ENCODE measurements at regions not wholly inside any gene's neighbourhood (a gene's known extent, or its start where the extent isn't known, plus 50 kb on each side); places are given as distances from the start of the nearest gene placed in this dataset.

DNA sequence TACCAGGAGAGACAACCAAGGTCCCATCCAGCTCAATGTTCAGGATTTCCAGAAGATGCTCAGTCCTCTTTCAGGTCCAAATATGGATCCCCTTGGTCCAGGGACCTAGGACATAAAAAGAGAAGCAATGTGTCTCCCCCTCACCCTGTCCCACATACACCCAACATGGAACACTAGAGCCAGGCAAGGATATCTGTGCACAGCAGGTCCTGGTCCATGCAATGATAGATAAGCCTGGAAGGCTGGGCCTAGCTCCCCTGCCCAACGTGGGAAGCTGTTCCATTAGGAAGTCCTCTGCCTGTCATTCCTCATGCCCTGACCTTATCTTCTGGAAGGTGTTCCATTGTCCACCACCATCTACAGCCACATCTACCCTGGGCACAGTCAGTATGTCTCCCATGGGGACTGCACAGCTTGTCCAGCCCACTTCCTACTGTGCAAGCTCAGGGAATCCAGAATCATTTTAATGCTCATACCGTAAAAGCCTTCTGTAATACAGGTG is 1434.8 kb downstream of the TBC1D22A start:
- H3K9me3 ChIP-seq = peaks cover 4% of the 10 kb centered on the region
- WGBS, 3 donors = 67 to 76% (median 70%) methylated on average over 2 of the region's 2 CpGs
- TF ChIP-seq, protein P1, sequence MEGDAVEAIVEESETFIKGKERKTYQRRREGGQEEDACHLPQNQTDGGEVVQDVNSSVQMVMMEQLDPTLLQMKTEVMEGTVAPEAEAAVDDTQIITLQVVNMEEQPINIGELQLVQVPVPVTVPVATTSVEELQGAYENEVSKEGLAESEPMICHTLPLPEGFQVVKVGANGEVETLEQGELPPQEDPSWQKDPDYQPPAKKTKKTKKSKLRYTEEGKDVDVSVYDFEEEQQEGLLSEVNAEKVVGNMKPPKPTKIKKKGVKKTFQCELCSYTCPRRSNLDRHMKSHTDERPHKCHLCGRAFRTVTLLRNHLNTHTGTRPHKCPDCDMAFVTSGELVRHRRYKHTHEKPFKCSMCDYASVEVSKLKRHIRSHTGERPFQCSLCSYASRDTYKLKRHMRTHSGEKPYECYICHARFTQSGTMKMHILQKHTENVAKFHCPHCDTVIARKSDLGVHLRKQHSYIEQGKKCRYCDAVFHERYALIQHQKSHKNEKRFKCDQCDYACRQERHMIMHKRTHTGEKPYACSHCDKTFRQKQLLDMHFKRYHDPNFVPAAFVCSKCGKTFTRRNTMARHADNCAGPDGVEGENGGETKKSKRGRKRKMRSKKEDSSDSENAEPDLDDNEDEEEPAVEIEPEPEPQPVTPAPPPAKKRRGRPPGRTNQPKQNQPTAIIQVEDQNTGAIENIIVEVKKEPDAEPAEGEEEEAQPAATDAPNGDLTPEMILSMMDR (IDR thresholded peaks at IDR 0.05) = no peak
- intact Hi-C loops (cut with DNase I) = no loop called here
- ATAC-seq (no peak), DNase-seq (no peak)
- no peaks in the 10 kb centered on the region for H3K4me1 ChIP-seq
- H3K36me3 ChIP-seq (ENCODE audit: insufficient read depth in 1 of 2, low read depth in 1 of 2) = no peaks in the 10 kb centered on the region
- no peak overlapping the region for H3K27ac ChIP-seq
- no peak overlapping the region for H3K4me3 ChIP-seq
- H3K27me3 ChIP-seq (ENCODE audit: insufficient read depth in 3 of 3, low read length in 2 of 3) = peaks cover 0 to 5% (median 1%) of the 10 kb centered on the region in 3 donors

DNA sequence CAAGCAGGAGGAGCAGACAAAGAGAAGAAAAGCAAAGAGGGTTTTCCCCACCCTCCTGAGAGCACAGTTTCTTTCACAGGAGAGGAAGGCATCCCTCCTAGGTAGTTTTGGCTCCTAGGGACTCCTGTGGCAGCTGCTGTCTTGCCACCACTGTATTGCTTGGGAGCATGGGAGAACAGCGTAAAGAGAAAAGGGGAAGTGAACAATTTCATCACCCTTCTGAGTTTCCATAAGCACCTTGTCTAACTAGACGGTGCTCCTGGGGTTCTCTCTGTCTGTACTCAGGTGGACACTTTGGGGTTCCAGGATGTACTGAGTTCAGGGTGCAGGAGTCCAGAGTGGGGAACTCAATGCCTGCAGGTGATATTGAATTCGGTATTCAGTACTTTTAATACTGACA is 1430.5 kb downstream of the TBC1D22A start:
- Histone ChIP-seq H3K4me3 (no peak overlapping the region), H3K27me3 (ENCODE audit: insufficient read depth in 3 of 3, low read length in 2 of 3) (peaks cover 0 to 3% (median 1%) of the 10 kb centered on the region in 3 donors), H3K27ac (no peak overlapping the region), H3K4me1 (no peaks in the 10 kb centered on the region), H3K9me3 (peaks cover 19% of the 10 kb centered on the region), H3K36me3 (ENCODE audit: insufficient read depth in 1 of 2, low read depth in 1 of 2) (no peaks in the 10 kb centered on the region)
- WGBS, 3 donors = 87 to 93% (median 93%) methylated on average over 3 of the region's 3 CpGs
- intact Hi-C loops (cut with DNase I) = no loop called here
- DNase-seq = no peak
- TF ChIP-seq, protein P1 (IDR thresholded peaks at IDR 0.05) = no peak
- no peak for ATAC-seq

DNA sequence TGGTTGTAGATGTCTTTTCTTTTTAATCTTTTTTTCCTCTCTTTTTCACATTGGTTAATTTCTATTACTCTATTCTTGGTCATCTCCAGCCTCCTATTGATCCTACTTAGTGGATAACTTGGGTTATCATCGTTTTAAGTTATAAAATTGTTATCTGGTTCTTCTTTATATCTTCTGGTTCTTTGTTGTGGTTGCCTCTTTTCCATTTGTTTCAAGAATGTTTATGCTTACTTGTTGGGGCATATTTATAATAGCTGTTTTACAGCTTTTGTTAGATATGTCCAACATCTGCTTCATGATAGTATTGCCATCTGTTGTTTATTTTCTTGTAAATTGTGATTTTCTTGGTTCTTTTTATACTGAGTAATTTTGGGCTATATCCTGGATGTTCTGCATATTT is 1429.6 kb downstream of the TBC1D22A start:
- WGBS, 3 donors = 41 to 52% (median 45%) methylated on average over 1 of the region's 1 CpG
- no peak overlapping the region for H3K27ac ChIP-seq
- peaks cover 19% of the 10 kb centered on the region for H3K9me3 ChIP-seq
- no peaks in the 10 kb centered on the region for H3K36me3 ChIP-seq (ENCODE audit: insufficient read depth in 1 of 2, low read depth in 1 of 2)
- TF ChIP-seq, protein P1 (IDR thresholded peaks at IDR 0.05) = no peak
- ATAC-seq (no peak), DNase-seq (no peak)
- no peaks in the 10 kb centered on the region for H3K4me1 ChIP-seq
- peaks cover 0 to 3% (median 1%) of the 10 kb centered on the region in 3 donors for H3K27me3 ChIP-seq (ENCODE audit: insufficient read depth in 3 of 3, low read length in 2 of 3)
- intact Hi-C loops (cut with DNase I) = no loop called here
- no peak overlapping the region for H3K4me3 ChIP-seq

DNA sequence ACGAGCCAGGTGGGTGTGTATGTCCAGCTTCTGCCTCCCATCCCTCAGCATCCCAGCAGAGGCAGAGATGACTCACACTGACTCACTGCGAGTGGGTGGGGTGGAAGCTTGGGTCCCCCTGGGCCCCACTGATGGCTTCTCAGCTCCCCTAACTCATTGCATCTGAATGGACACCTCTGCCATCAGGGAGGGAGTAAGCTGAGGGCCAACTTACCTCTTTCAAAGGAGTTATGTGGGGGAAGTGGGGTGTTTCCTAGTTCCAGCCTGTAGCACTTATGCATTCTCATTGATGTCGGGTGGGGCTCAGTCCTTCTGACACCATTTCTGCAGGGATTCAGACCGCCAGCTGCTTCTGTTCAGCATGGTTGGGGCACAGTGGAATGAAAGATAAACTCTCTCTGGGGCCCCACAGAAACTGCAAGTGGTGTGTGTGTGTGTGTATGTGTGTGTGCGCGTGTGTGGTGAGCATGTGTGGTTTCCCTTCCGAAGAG is 1425.8 kb downstream of the TBC1D22A start:
- H3K27ac ChIP-seq = no peak overlapping the region
- H3K36me3 ChIP-seq (ENCODE audit: insufficient read depth in 1 of 2, low read depth in 1 of 2) = no peaks in the 10 kb centered on the region
- ATAC-seq = no peak
- WGBS, 3 donors = 53 to 61% (median 53%) methylated on average over 7 of the region's 7 CpGs
- intact Hi-C loops (cut with DNase I) = no loop called here
- TF ChIP-seq, protein P1 (IDR thresholded peaks at IDR 0.05) = no peak
- H3K9me3 ChIP-seq = peaks cover 19% of the 10 kb centered on the region
- no peak for DNase-seq
- H3K4me1 ChIP-seq = no peaks in the 10 kb centered on the region
- peaks cover 0 to 3% (median 0%) of the 10 kb centered on the region in 3 donors for H3K27me3 ChIP-seq (ENCODE audit: insufficient read depth in 3 of 3, low read length in 2 of 3)
- no peak overlapping the region for H3K4me3 ChIP-seq

DNA sequence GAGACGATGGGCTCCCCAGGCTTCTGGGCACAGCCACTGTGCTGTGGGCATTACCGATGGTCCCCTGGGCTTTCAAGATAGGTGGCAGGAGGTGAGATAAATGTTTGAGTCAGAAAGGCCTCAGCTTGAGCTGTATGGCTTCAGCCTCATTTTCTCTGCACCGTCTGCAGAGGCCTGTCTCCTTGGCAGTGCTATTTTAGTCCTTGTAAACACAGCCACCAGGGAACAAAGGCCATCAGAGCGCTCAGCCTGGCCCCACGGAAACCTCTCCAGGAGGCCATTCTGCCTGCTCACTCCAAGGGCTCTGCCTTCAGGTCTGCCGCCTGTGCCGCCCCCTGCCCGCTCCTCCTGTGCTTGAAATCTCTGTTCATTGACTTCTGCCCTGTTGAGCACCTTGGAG is 1424.9 kb downstream of the TBC1D22A start:
- H3K27me3 ChIP-seq (ENCODE audit: insufficient read depth in 3 of 3, low read length in 2 of 3) = peaks cover 0 to 3% (median 0%) of the 10 kb centered on the region in 3 donors
- H3K4me1 ChIP-seq = no peaks in the 10 kb centered on the region
- no peaks in the 10 kb centered on the region for H3K36me3 ChIP-seq (ENCODE audit: insufficient read depth in 1 of 2, low read depth in 1 of 2)
- no peak for ATAC-seq
- no peak for DNase-seq
- intact Hi-C loops (cut with DNase I) = no loop called here
- no peak overlapping the region for H3K27ac ChIP-seq
- H3K4me3 ChIP-seq = no peak overlapping the region
- WGBS, 3 donors = 68 to 82% (median 71%) methylated on average over 8 of the region's 8 CpGs
- peaks cover 17% of the 10 kb centered on the region for H3K9me3 ChIP-seq
- TF ChIP-seq, protein P1 (IDR thresholded peaks at IDR 0.05) = no peak

All from psoas muscle (tissue), 7 donors.